ENCODE measurements at regions not wholly inside any gene's neighbourhood (a gene's known extent, or its start where the extent isn't known, plus 50 kb on each side); places are given as distances from the start of the nearest gene placed in this dataset.
A peak's percentile ranks its signal among the peaks of the same experiment; 100 is the strongest.

GRCh38 chr5:89967771-89968444 is 441.6 kb downstream of the CETN3 start:
- no peaks in the 10 kb centered on the region for H3K4me1 ChIP-seq (ENCODE audit: control insufficient read depth, insufficient read depth, low read length)
- H3K79me1 ChIP-seq (ENCODE audit: low read depth in 1 of 2, low read length in 2 of 2), result no peaks in the 10 kb centered on the region
- H3K9me1 ChIP-seq (ENCODE audit: insufficient read depth, low read length), result no peaks in the 10 kb centered on the region
- H3K18ac ChIP-seq (ENCODE audit: low read depth, low read length), result no peak overlapping the region
- in situ Hi-C loops (cut with MboI; ENCODE audit: low sequenced_read_pairs), result no loop called here
- H2BK5ac ChIP-seq (ENCODE audit: low read depth, low read length, poor library complexity, severe bottlenecking), result no peak overlapping the region
- H3K36me3 ChIP-seq (ENCODE audit: control insufficient read depth, insufficient read depth, low read length), result no peaks in the 10 kb centered on the region
- H3K23ac ChIP-seq (ENCODE audit: low read depth, low read length), result no peak overlapping the region
- no peak overlapping the region for H4K91ac ChIP-seq (ENCODE audit: insufficient read depth, low read depth, low read length)
- H4K20me1 ChIP-seq (ENCODE audit: insufficient read depth, low read length), result no peaks in the 10 kb centered on the region
- no peak overlapping the region for H3K27ac ChIP-seq (ENCODE audit: insufficient read depth, low read length)
- H3K27me3 ChIP-seq (ENCODE audit: control insufficient read depth, insufficient read depth, low read length), result no peaks in the 10 kb centered on the region
- DNase-seq (no peak), ATAC-seq (ENCODE audit: low read depth) (no peak)
- intact Hi-C loops (cut with micrococcal nuclease), result no loop called here
- H2AFZ ChIP-seq (replicated peaks; ENCODE audit: low read length, poor library complexity), result no peak overlapping the region
- no peak overlapping the region for H2BK120ac ChIP-seq (ENCODE audit: low read depth, low read length)
- CTCF ChIA-PET, result no interaction called here
- TF ChIP-seq, protein P1, sequence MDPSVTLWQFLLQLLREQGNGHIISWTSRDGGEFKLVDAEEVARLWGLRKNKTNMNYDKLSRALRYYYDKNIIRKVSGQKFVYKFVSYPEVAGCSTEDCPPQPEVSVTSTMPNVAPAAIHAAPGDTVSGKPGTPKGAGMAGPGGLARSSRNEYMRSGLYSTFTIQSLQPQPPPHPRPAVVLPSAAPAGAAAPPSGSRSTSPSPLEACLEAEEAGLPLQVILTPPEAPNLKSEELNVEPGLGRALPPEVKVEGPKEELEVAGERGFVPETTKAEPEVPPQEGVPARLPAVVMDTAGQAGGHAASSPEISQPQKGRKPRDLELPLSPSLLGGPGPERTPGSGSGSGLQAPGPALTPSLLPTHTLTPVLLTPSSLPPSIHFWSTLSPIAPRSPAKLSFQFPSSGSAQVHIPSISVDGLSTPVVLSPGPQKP (IDR thresholded peaks at IDR 0.05; ENCODE audit: borderline replicate concordance, low read depth, low read length), result no peak
- peak; percentile 88 for TF ChIP-seq MAFK (IDR thresholded peaks at IDR 0.05; ENCODE audit: low read depth, low read length)
- no peak overlapping the region for H3K56ac ChIP-seq (ENCODE audit: extremely low read depth, insufficient read depth, low read length)
- BruUV-seq (replicated peaks), result no TSS peak
- no peak overlapping the region for H3K4ac ChIP-seq (ENCODE audit: low read depth, low read length)
- H2BK15ac ChIP-seq (ENCODE audit: low read depth, low read length), result no peak overlapping the region
- H3K4me3 ChIP-seq (ENCODE audit: insufficient read depth, low read depth, low read length), result no peak overlapping the region
- H3K9me3 ChIP-seq (ENCODE audit: control insufficient read depth, insufficient read depth, low read length), result no peaks in the 10 kb centered on the region
- H2AK9ac ChIP-seq (replicated peaks; ENCODE audit: low read depth, low read length, poor library complexity), result no peak overlapping the region
- no peak overlapping the region for H3K14ac ChIP-seq (replicated peaks; ENCODE audit: low read depth, low read length)
- no peak overlapping the region for H2AK5ac ChIP-seq (ENCODE audit: low read depth, low read length)
- no peak overlapping the region for H2BK20ac ChIP-seq (ENCODE audit: low read depth, low read length)
- WGBS, 2 experiments (ENCODE audit: extremely low coverage in 2 of 2, insufficient read length in 1 of 2), result no CpG with 5 or more reads among the region's 1 CpG
- no peak overlapping the region for H4K8ac ChIP-seq (ENCODE audit: low read depth in 2 of 2, low read length in 2 of 2)
- no peak overlapping the region for H3K4me2 ChIP-seq (ENCODE audit: low read depth, low read length)
- H3K9ac ChIP-seq (ENCODE audit: low read depth, low read length), result no peak overlapping the region
- no peak overlapping the region for H4K5ac ChIP-seq (ENCODE audit: low read depth, low read length)
- POLR2A ChIA-PET (ENCODE audit: unreplicated experiment), result no interaction called here
- dilution Hi-C loops (cut with HindIII; ENCODE audit: low sequenced_read_pairs, unreplicated experiment), result no loop called here
